A673 (cell line): ENCODE measurements at regions not wholly inside any gene's neighbourhood (a gene's known extent, or its start where the extent isn't known, plus 50 kb on each side); places are given as distances from the start of the nearest gene placed in this dataset.

ENCODE experiments used
- EZH2 ChIP-seq: fragments of 200-600 bp; sonication (generic); IDR thresholded peaks from 2 replicates; pipeline ENCODE4 v1.6.1; 2017; ENCODE audit warnings: borderline replicate concordance, low read depth, mild to moderate bottlenecking, mixed read lengths, antibody characterized with exemption, low read length; ENCODE audit not compliant: poor library complexity, severe bottlenecking
- TF ChIP-seq, protein P1 (sequence below): fragments of 300-800, 200-600 bp; sonication (generic); conservative IDR thresholded peaks from 2 replicates; pipeline ENCODE4 v1.5.1; 2017; ENCODE audit warnings: low read depth, mild to moderate bottlenecking, antibody characterized with exemption, low read length, moderate library complexity, mixed read lengths

DNA sequence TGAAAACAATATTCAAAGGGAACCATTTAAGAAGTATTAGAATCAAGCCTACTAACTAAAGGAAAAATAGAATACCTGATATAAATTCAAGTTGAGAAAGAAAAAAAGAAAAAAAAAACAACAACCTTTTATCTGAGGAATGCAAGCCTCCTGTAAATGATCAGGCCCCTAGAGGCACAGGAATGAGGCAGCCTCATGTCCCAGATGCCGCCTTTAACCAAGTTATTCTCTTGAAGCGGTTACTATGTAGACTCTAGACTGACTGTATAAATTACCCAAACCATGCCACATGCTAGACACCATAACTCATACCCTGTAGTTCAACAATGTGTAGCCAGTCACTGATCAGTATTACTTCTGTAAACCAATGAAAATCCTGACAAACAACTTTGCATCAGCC is 929.6 kb downstream of the TAF11L14 start:
- no peak for TF ChIP-seq EZH2
- TF ChIP-seq, protein P1, sequence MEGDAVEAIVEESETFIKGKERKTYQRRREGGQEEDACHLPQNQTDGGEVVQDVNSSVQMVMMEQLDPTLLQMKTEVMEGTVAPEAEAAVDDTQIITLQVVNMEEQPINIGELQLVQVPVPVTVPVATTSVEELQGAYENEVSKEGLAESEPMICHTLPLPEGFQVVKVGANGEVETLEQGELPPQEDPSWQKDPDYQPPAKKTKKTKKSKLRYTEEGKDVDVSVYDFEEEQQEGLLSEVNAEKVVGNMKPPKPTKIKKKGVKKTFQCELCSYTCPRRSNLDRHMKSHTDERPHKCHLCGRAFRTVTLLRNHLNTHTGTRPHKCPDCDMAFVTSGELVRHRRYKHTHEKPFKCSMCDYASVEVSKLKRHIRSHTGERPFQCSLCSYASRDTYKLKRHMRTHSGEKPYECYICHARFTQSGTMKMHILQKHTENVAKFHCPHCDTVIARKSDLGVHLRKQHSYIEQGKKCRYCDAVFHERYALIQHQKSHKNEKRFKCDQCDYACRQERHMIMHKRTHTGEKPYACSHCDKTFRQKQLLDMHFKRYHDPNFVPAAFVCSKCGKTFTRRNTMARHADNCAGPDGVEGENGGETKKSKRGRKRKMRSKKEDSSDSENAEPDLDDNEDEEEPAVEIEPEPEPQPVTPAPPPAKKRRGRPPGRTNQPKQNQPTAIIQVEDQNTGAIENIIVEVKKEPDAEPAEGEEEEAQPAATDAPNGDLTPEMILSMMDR, result no peak
